Mesothelial cell of epicardium (in vitro differentiated cells): ENCODE measurements at regions not wholly inside any gene's neighbourhood (a gene's known extent, or its start where the extent isn't known, plus 50 kb on each side); places are given as distances from the start of the nearest gene placed in this dataset.

Source experiments
- DNase-seq, 2 experiments: peaks; one replicate each; pipeline ENCODE4 v3.0.0; 2021; ENCODE audit warnings: low spot score in 2 of 2; ENCODE audit not compliant: unreplicated experiment in 2 of 2
- H3K27ac Mint-ChIP-seq: 2 replicates; pipeline ENCODE4 v1.8.0; 2021; ENCODE audit warnings: mixed read lengths
- H3K27me3 Mint-ChIP-seq: 2 replicates; pipeline ENCODE4 v1.8.0; 2021; ENCODE audit warnings: low read depth, mixed read lengths
- H3K36me3 Mint-ChIP-seq: 2 replicates; pipeline ENCODE4 v1.8.0; 2021; ENCODE audit warnings: mixed read lengths
- H3K4me1 Mint-ChIP-seq: 2 replicates; pipeline ENCODE4 v1.8.0; 2021; ENCODE audit warnings: mixed read lengths
- H3K4me3 Mint-ChIP-seq: 2 replicates; pipeline ENCODE4 v1.8.0; 2021; ENCODE audit warnings: mild to moderate bottlenecking, moderate library complexity, mixed read lengths
- H3K9me3 Mint-ChIP-seq: 2 replicates; pipeline ENCODE4 v1.8.0; 2021; ENCODE audit warnings: mixed read lengths
- TF ChIP-seq, protein P1 (sequence below): fragments of 200-600 bp; sonication (generic); IDR thresholded peaks from one replicate; pipeline ENCODE4 v1.5.0; 2021; ENCODE audit warnings: antibody characterized with exemption; ENCODE audit not compliant: unreplicated experiment

GRCh38 chr9:108444400-108445358 lies 411.1 kb downstream of the ACTL7B start:
- H3K36me3 Mint-ChIP-seq, result no peaks in the 10 kb centered on the region
- H3K4me1 Mint-ChIP-seq, result peaks cover 34% of the 10 kb centered on the region
- DNase-seq, result no peak
- peaks cover 3% of the 10 kb centered on the region for H3K27me3 Mint-ChIP-seq
- H3K9me3 Mint-ChIP-seq, result peaks cover 4% of the 10 kb centered on the region
- H3K4me3 Mint-ChIP-seq, result no peak overlapping the region
- no peak overlapping the region for H3K27ac Mint-ChIP-seq
- TF ChIP-seq, protein P1, sequence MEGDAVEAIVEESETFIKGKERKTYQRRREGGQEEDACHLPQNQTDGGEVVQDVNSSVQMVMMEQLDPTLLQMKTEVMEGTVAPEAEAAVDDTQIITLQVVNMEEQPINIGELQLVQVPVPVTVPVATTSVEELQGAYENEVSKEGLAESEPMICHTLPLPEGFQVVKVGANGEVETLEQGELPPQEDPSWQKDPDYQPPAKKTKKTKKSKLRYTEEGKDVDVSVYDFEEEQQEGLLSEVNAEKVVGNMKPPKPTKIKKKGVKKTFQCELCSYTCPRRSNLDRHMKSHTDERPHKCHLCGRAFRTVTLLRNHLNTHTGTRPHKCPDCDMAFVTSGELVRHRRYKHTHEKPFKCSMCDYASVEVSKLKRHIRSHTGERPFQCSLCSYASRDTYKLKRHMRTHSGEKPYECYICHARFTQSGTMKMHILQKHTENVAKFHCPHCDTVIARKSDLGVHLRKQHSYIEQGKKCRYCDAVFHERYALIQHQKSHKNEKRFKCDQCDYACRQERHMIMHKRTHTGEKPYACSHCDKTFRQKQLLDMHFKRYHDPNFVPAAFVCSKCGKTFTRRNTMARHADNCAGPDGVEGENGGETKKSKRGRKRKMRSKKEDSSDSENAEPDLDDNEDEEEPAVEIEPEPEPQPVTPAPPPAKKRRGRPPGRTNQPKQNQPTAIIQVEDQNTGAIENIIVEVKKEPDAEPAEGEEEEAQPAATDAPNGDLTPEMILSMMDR, result no peak

GRCh38 chr9:108443741-108444140 lies 412.0 kb downstream of the ACTL7B start:
- Mint-ChIP-seq H3K27me3 (no peaks in the 10 kb centered on the region), H3K4me1 (peaks cover 34% of the 10 kb centered on the region), H3K9me3 (peaks cover 4% of the 10 kb centered on the region), H3K27ac (no peak overlapping the region), H3K36me3 (no peaks in the 10 kb centered on the region), H3K4me3 (no peak overlapping the region)
- TF ChIP-seq, protein P1, result no peak
- DNase-seq, result no peak

GRCh38 chr9:108443019-108443633 lies 412.7 kb downstream of the ACTL7B start:
- H3K36me3 Mint-ChIP-seq, result no peaks in the 10 kb centered on the region
- TF ChIP-seq, protein P1, result no peak
- DNase-seq, result no peak
- no peak overlapping the region for H3K4me3 Mint-ChIP-seq
- no peaks in the 10 kb centered on the region for H3K27me3 Mint-ChIP-seq
- H3K4me1 Mint-ChIP-seq, result peaks cover 34% of the 10 kb centered on the region
- no peak overlapping the region for H3K27ac Mint-ChIP-seq
- peaks cover 4% of the 10 kb centered on the region for H3K9me3 Mint-ChIP-seq

DNA sequence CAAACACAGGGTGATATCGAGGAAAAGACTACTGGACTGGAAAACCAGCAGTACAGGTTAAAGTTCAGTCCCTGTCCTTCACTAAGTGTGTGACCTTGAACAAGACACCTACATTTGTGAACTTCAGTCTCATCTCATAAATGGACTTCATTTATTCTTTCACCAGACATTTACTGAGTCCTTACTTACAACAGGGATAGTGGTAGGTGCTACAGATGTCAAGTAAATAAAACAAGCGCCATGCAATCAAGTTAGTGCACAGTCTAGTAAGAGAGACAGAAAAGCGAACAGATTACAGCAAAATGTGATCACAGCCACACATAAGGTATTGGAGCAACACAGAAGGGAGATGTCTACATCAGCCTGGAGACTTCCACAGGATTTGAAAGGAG lies 413.2 kb downstream of the ACTL7B start:
- Mint-ChIP-seq H3K27me3 (peaks cover 3% of the 10 kb centered on the region), H3K27ac (no peak overlapping the region), H3K36me3 (no peaks in the 10 kb centered on the region), H3K9me3 (peaks cover 4% of the 10 kb centered on the region), H3K4me3 (no peak overlapping the region), H3K4me1 (peaks cover 34% of the 10 kb centered on the region)
- TF ChIP-seq, protein P1, result no peak
- DNase-seq, result no peak

GRCh38 chr9:108441726-108442125 lies 414.1 kb downstream of the ACTL7B start:
- TF ChIP-seq, protein P1, result no peak
- Mint-ChIP-seq H3K4me3 (no peak overlapping the region), H3K4me1 (peaks cover 34% of the 10 kb centered on the region), H3K9me3 (peaks cover 4% of the 10 kb centered on the region), H3K36me3 (no peaks in the 10 kb centered on the region), H3K27me3 (peaks cover 4% of the 10 kb centered on the region), H3K27ac (no peak overlapping the region)
- no peak for DNase-seq
